ENCODE measurements at regions not wholly inside any gene's neighbourhood (a gene's known extent, or its start where the extent isn't known, plus 50 kb on each side); places are given as distances from the start of the nearest gene placed in this dataset.

DNA sequence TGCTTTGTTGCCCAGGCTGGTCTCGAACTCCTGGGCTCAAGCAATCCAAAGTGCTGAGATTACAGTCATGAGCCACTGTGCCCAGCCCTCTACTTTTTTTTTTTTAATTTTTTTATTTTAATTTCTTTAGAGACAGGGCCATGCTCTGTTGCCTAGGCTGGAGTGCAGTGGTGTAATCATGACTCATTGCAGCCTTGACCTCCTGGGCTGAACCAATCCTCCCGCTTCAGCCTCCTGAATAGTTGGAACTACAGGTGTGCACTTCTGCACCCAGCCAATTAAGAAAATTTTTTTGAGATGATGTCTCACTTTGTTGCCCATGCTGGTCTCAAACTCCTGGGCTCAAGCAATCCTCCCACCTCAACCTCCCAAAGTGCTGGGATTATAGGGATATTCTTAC lies 528.6 kb downstream of the GATA3 start:
- TF ChIP-seq, protein P1, sequence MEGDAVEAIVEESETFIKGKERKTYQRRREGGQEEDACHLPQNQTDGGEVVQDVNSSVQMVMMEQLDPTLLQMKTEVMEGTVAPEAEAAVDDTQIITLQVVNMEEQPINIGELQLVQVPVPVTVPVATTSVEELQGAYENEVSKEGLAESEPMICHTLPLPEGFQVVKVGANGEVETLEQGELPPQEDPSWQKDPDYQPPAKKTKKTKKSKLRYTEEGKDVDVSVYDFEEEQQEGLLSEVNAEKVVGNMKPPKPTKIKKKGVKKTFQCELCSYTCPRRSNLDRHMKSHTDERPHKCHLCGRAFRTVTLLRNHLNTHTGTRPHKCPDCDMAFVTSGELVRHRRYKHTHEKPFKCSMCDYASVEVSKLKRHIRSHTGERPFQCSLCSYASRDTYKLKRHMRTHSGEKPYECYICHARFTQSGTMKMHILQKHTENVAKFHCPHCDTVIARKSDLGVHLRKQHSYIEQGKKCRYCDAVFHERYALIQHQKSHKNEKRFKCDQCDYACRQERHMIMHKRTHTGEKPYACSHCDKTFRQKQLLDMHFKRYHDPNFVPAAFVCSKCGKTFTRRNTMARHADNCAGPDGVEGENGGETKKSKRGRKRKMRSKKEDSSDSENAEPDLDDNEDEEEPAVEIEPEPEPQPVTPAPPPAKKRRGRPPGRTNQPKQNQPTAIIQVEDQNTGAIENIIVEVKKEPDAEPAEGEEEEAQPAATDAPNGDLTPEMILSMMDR (optimal IDR thresholded peaks at IDR 0.05 in 1 of 3, IDR thresholded peaks at IDR 0.05 in 1 of 3, conservative IDR thresholded peaks at IDR 0.05 in 1 of 3; ENCODE audit: extremely low read depth in 1 of 3, insufficient read depth in 2 of 3, low read length in 3 of 3): no peak
- TF ChIP-seq EZH2 (IDR thresholded peaks at IDR 0.05; ENCODE audit: low read length): no peak
